Endodermal cell (in vitro differentiated cells): ENCODE measurements at regions not wholly inside any gene's neighbourhood (a gene's known extent, or its start where the extent isn't known, plus 50 kb on each side); places are given as distances from the start of the nearest gene placed in this dataset.

Experiments
- DNase-seq: peaks from one replicate; pipeline ENCODE4 v3.0.0-alpha.2; 2017
- H3K27ac ChIP-seq: 2 replicates; pipeline ENCODE4 v1.5.1; 2013; ENCODE audit warnings: mild to moderate bottlenecking, low read depth, low read length, moderate library complexity
- H3K27me3 ChIP-seq: 2 replicates; pipeline ENCODE4 v1.6.1; 2013; ENCODE audit warnings: mild to moderate bottlenecking, low read length, moderate library complexity; ENCODE audit not compliant: insufficient read depth, control insufficient read depth, poor library complexity, severe bottlenecking
- H3K36me3 ChIP-seq: 2 replicates; pipeline ENCODE4 v1.7.0; 2013; ENCODE audit warnings: mild to moderate bottlenecking, low read length, moderate library complexity; ENCODE audit not compliant: control insufficient read depth, insufficient read depth
- H3K4me1 ChIP-seq: one replicate; pipeline ENCODE4 v1.7.0; 2013; ENCODE audit warnings: low read length; ENCODE audit not compliant: control insufficient read depth, insufficient read depth
- H3K4me3 ChIP-seq: 2 replicates; pipeline ENCODE4 v1.5.1; 2013; ENCODE audit warnings: mild to moderate bottlenecking, low read length, moderate library complexity
- H3K9ac ChIP-seq: 2 replicates; pipeline ENCODE4 v1.6.1; 2013; ENCODE audit warnings: mild to moderate bottlenecking, low read length, moderate library complexity; ENCODE audit not compliant: poor library complexity, severe bottlenecking; ENCODE audit errors: extremely low read depth
- H3K9me3 ChIP-seq: 2 replicates; pipeline ENCODE4 v1.6.1; 2013; ENCODE audit warnings: mild to moderate bottlenecking, low read length, moderate library complexity; ENCODE audit not compliant: control insufficient read depth
- H3K27ac Mint-ChIP-seq: 2 replicates; pipeline ENCODE4 v1.8.0; 2020; ENCODE audit warnings: mixed read lengths
- H3K27me3 Mint-ChIP-seq: 2 replicates; pipeline ENCODE4 v1.8.0; 2021; ENCODE audit warnings: mild to moderate bottlenecking, mixed read lengths; ENCODE audit not compliant: insufficient read depth
- H3K36me3 Mint-ChIP-seq: 2 replicates; pipeline ENCODE4 v1.8.0; 2020; ENCODE audit warnings: low read depth, mixed read lengths
- H3K4me1 Mint-ChIP-seq: 2 replicates; pipeline ENCODE4 v1.8.0; 2020; ENCODE audit warnings: mixed read lengths
- H3K4me3 Mint-ChIP-seq: 2 replicates; pipeline ENCODE4 v1.8.0; 2020; ENCODE audit warnings: mild to moderate bottlenecking, moderate library complexity, mixed read lengths
- H3K9me3 Mint-ChIP-seq: 2 replicates; pipeline ENCODE4 v1.8.0; 2020; ENCODE audit warnings: mild to moderate bottlenecking, mixed read lengths
- CTCF ChIP-seq: fragments of 200-600 bp; sonication (generic); conservative IDR thresholded peaks from 2 replicates; pipeline ENCODE4 v1.5.0; 2021; ENCODE audit warnings: antibody characterized with exemption, mild to moderate bottlenecking
- WGBS, 2 experiments: methylation state at CpG; one replicate each; pipeline versions ENCODE4 v1.1.5 to v1.1.7; 2013; ENCODE audit warnings: missing lambda C conversion rate in 2 of 2, mixed read lengths in 1 of 2; ENCODE audit not compliant: insufficient coverage in 1 of 2, insufficient read length in 1 of 2; 5-methylcytosine and 5-hydroxymethylcytosine counted together

GRCh38 chr19:29056535-29056934, 156.4 kb downstream of the UQCRFS1 start:
- WGBS, 2 experiments = 95 to 100% methylated on average over 4 to 5 of the region's 5 CpGs
- H3K4me3 Mint-ChIP-seq = no peak overlapping the region
- H3K9me3 Mint-ChIP-seq = no peaks in the 10 kb centered on the region
- Histone ChIP-seq H3K9ac (no peak overlapping the region), H3K27ac (no peak overlapping the region), H3K4me3 (no peak overlapping the region), H3K36me3 (no peaks in the 10 kb centered on the region), H3K9me3 (no peaks in the 10 kb centered on the region), H3K27me3 (peaks cover 66% of the 10 kb centered on the region), H3K4me1 (peaks cover 3% of the 10 kb centered on the region)
- DNase-seq = no peak
- no peaks in the 10 kb centered on the region for H3K36me3 Mint-ChIP-seq
- TF ChIP-seq CTCF = no peak
- H3K4me1 Mint-ChIP-seq = peaks cover 15% of the 10 kb centered on the region
- peaks cover 57% of the 10 kb centered on the region for H3K27me3 Mint-ChIP-seq
- no peak overlapping the region for H3K27ac Mint-ChIP-seq

GRCh38 chr19:29054886-29055675, 157.9 kb downstream of the UQCRFS1 start:
- Histone ChIP-seq H3K27me3 (peaks cover 51% of the 10 kb centered on the region), H3K4me3 (no peak overlapping the region), H3K4me1 (no peaks in the 10 kb centered on the region), H3K36me3 (no peaks in the 10 kb centered on the region), H3K9ac (no peak overlapping the region), H3K9me3 (no peaks in the 10 kb centered on the region), H3K27ac (no peak overlapping the region)
- Mint-ChIP-seq H3K27ac (no peak overlapping the region), H3K27me3 (peaks cover 42% of the 10 kb centered on the region), H3K9me3 (no peaks in the 10 kb centered on the region), H3K4me1 (peaks cover 6% of the 10 kb centered on the region), H3K36me3 (no peaks in the 10 kb centered on the region), H3K4me3 (no peak overlapping the region)
- WGBS, 2 experiments = 85 to 90% methylated on average over 7 to 10 of the region's 10 CpGs
- no peak for TF ChIP-seq CTCF
- peak; percentile 36 for DNase-seq

GRCh38 chr19:29048873-29049272, 164.1 kb downstream of the UQCRFS1 start:
- 86 to 100% methylated on average over 4 to 5 of the region's 5 CpGs for WGBS, 2 experiments
- H3K4me3 ChIP-seq = no peak overlapping the region
- no peak overlapping the region for H3K27ac Mint-ChIP-seq
- no peaks in the 10 kb centered on the region for H3K36me3 ChIP-seq
- peaks cover 16% of the 10 kb centered on the region for H3K4me1 Mint-ChIP-seq
- H3K4me1 ChIP-seq = no peaks in the 10 kb centered on the region
- H3K9me3 Mint-ChIP-seq = no peaks in the 10 kb centered on the region
- TF ChIP-seq CTCF = no peak
- no peak overlapping the region for H3K4me3 Mint-ChIP-seq
- H3K27me3 ChIP-seq = no peaks in the 10 kb centered on the region
- H3K9ac ChIP-seq = no peak overlapping the region
- H3K36me3 Mint-ChIP-seq = no peaks in the 10 kb centered on the region
- peaks cover 10% of the 10 kb centered on the region for H3K27me3 Mint-ChIP-seq
- DNase-seq = no peak
- H3K9me3 ChIP-seq = no peaks in the 10 kb centered on the region
- no peak overlapping the region for H3K27ac ChIP-seq
